GM21423 (cell line): ENCODE measurements at regions not wholly inside any gene's neighbourhood (a gene's known extent, or its start where the extent isn't known, plus 50 kb on each side); places are given as distances from the start of the nearest gene placed in this dataset.

Source experiments
- ATAC-seq: cut with Tn5 transposase; IDR thresholded peaks from one replicate; pipeline ENCODE4 v1.9.1; 2021; ENCODE audit warnings: mild to moderate bottlenecking, moderate library complexity; ENCODE audit not compliant: unreplicated experiment

DNA sequence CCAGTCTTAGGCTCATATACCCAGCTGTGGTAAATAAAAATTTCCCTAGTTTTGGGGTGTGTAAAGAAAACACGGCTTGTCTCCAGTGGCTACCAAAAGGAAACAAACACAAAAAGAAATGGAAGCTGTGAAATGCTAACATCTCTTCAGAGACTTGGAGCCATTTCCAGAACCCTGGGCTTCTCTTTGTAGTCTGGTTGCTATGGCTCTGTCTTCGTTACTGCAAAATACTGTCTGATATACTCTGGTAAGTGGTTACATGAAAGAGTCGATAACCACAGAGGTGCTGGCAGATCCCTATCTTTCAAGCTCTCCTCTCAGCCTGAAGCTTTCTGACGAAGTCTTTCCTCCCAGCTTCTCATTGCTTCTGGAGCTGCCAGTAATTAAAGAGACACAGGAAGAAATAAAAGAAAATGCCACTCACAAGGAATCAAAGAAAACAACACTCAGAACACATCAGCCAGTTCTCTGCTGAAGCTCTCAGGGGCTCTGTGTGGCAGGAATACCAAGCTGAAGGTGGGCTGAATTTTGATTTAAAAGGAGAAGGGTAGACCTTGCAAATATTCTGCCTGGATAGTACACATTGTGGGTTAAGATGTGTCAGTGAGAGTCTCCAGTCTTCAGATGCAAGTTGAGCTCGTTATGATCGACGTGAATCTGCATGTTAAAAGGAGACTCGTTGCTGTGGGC, 107.6 kb upstream of the FAM9C start:
- ATAC-seq = no peak

DNA sequence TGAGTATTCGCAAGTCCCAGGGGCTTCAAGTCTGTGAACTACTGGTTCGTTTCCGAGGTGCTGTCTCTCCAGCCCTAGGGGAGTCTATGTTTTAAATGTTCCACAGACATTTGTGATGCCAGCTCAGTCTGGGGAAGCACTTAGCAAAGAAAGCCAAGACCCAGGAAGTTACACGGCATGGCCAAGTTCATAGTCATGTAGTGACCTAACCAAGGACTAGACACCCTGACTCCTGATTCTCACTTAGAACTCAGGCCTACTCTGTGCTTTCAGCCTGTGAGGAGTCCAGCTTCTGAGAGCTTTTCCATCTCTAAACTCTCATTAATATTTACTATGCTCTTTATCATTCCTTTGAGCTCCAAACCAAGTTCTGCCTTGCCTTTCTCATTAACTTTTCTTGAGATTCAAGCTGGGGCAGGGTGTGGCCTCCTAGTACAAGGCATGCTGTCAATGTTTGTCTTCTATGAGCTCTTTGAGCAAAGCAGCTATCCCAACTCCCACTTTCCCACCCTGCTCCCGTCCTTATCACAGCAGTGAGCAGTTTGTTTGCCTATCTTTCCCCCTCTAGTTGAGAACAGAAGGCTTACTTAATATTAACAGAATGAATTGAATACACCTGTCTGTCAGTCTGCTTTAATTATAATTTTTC, 105.4 kb upstream of the FAM9C start:
- ATAC-seq = no peak

DNA sequence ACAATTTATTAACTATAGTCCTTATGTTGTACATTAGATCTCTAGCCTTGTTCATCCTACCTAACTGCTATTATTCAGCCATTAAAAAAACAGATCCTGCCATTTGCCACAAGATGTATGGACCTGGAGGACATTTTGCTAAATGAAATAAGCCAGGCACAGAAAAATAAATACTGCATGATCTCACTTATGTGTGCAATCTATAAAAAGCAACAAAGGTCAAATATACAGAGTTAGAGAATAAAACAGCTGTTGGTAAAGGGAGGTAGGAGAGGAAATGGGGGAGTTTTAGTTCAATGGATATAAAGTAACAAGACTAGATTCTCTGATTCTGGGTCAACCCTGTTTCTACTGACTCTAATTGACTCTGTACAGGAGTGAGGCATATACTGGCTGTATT, 103.3 kb upstream of the FAM9C start:
- ATAC-seq = no peak

DNA sequence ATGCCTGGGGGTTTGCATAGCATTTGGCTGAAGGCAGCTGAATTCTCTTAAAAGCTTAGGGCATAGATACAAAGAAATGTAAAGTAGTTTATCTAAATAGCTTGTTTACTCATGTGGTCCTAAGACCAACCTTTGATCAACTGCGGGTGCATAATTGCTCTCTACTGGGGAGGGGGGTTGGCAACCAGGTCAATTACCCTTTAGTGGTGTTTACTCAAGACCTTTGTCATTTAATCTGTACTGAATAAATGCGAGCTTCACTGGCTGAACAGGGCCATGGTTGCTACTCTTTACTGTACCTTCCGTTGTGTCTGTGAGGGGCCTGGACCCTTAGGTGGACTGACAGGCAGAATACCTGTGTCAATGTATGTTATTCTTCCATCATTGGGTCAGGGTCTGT, 102.7 kb upstream of the FAM9C start:
- ATAC-seq = no peak

DNA sequence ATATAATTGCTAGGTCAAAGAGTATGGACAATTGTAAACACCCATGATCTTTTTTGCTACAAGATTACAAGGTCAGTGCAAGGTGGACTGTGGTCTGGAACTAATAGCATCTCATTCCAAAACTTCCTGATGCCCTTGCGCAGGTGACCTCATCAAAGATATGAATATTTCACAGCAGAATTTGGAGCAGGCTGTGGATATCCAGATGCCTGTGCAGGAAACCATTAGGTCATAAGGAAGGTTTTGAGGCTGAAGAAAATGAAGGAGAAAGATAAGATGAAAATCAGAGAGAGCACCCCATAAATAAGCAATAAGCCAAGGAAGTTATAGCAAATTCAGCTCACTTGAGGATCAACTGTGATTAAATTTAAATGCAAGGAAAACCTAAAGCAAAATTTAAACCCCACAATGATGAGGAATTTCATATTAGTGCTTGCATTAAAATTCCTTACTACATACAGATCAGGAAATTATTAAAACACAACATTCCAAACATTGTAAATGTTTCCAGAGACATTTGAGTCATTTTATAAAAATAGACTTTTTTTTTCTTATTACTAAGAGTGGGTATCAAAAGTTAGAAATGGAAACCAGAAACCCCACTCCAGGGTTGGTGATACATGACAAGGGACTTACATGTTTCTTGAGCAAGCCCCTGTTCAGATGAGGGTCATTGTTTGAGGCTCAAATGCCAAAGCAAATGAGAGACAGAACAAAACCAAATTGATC, 100.7 kb upstream of the FAM9C start:
- ATAC-seq = no peak

DNA sequence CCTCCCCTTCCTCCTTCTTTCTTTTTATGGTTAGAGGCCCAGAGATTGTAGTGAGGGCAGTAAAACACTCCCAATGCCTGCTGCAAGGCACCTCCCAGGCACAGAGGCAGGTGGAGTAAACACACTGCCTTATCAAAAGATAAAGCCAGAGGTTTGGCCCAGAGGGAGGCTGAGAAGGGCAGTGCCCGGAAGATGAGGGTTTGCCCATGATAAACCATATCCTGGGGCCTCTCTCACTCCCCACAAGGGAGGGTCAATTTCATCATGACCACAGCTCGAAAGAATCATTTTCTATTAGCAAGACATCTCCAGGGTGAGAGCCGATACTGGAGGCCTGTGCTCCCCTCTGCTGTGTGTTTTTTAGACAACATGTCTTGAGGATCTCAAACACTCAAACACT, 98.5 kb upstream of the FAM9C start:
- ATAC-seq = no peak

DNA sequence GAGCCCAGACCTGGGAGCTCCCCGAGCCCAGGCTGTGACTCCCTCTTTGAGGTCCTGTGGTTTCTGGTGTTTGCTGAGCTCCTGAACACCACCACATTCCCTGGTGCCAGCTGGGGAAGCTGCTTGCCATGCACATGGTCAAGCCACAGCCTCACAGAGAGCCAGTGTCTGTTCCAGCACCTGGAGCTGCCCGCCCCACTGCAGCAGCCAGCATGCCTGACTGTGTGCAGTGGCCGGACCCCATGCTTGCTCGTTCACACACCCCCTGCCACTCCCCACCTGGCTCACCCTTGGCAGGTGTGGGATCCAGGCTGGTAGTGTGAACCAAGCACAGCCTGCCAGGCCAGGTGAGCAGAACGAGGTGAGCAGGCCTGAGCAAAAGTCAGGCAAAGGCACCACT, 95.6 kb upstream of the FAM9C start:
- no peak for ATAC-seq

DNA sequence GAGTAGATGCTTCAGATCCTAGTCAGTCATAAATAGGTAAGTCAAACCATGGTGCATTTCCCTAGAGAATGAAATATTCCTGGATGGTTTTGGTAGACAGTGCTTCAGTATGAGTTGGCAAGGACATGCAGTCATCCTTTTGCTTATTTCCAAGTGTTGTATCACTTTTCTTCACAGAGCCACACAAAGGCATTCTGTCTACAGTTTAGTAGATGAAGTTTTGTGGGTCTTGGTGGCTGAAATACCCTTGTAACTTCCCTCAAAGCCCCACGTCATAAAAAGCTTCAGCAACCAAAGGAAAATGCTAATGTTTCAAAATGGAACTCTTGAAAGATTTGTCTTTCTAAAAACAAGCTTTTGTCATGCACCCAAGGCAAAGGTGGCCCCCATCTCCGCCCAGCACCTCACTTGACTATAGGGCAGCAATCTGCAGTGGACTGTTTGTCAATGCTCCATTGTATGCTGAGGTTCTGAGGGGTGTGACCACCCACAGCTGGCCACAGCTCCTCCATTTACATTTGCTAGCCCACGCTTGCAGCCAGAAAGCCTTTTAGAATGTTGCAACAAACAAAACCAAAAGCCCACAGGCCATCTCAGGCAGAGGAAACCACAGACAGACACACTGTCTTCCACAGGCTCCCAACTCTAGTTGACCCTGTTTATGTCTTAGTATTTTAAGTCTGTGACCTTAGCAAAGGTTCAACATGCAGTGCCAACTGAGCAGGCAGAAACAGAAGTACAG, 87.1 kb upstream of the FAM9C start:
- ATAC-seq = no peak

DNA sequence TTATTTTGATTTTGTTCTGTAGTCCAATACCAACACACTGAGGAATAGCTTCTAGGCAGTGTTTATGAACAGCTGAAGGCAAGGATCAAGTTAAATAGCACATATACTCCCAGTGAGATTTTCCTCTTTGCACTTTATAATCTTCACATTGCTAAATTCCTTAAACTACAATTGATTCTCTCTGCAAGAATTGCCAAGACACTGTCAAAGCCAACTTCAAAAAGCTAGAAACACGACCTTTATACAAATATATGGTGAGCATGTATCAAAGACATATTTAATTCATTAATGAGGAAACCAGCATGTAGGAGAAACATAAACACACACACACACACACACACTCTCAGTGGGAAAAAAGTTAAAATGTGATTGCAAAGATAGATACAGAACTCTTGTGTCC, 86.4 kb upstream of the FAM9C start:
- ATAC-seq = no peak

DNA sequence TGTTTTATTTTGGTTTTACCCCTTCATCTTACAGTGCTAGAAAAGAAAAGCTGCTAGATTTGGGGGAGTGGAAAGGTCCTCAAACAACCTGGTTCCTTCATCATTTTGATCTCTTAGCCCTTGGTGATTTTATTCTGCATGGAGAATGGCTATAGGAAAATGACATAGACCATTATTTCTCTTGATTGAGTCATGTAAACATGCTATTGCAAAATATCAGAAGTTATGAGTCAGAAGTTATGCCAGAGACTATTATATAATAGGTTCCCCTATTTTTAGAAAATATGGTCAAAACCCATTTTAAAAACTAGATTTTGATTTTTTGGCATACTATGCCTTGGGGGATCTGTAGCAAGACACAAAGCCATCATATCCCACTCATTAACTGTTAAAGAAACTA, 83.7 kb upstream of the FAM9C start:
- ATAC-seq = no peak

DNA sequence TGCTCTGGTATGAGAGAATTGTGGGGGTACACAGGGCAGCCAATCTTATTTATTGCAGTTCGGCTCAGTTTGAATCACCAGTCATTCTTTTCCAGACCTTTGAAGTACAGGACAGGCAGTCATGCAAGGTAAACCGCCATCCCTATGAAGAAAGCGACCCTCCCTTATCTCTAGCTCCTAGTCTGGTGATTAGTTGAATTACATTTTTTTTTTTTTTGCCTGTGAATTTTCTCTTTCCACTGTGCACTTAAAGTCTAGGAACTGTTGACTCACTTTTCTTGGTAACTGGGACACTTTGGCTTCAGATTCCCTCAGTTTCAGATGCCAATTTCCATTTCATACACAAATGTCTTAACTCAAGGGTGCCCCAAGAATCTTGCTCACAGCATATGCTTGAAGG, 82.4 kb upstream of the FAM9C start:
- ATAC-seq = no peak

DNA sequence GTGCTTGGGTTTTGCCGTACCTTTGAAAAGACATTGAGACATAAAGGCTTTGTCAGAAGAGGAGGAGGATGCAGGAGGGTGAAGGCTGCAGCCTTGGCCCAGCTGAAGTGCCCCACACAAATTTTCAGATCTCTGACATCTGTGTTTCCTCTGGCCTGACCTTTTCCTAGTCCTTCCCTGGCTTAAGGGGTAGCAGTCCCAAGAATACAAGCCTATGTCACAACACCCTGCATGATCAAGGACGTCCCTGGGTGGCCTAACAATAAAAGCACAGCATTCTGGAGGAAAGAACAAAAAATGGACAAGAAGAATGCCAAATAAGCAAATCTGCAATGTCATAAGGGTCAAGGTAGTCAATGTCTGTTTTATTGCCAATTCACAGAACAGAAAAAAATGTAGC, 80.8 kb upstream of the FAM9C start:
- ATAC-seq = no peak

DNA sequence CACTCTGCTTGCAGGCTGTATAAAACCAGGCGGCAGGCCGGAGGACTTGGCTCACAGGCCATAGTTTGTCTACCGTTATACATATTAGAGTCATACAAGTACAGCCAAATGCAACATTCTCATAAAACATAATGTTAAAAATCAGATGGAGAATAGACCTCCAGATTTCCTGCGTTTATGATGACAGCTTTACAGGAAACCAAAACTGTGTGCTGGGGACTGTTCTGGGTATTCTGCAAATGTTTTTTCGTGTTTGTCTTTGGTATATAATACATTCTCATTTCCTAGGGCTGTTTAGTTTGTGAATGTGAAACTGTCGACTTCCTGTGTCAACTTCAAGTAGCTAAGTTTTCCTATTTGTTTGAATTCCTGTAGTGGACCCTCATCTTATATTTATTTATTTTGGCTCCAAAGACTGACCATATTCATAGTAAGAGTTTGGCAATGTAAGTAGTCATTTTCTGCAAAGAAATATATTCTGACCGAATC, 79.5 kb upstream of the FAM9C start:
- ATAC-seq = no peak

DNA sequence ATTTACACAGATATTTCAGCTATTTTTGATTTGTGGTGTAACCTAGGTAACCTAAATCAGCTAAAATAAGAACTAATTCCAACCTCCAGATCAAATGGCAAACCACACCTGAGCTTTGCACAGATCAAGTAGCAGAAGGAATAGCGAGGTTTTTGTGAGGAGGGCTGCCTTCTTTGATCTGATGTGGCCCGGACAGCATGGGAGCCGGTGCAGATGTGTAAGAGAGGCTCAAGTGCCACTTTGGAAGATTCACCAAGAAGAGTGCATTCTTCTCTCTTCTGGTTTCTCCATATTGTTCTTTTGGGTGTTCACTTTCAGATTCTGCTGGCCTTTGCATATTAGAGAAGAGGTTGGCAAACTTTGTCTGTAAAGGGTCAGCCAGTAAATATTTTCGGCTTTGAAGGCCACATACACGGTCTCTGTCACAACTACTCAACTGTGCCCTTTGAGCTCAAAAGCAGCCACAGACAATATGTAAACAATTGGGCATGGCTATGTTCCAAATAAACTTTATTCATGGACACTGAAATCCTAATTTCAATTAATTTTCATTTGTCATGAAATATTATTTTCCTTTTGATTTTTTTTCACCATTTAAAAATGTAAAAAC, 78.9 kb upstream of the FAM9C start:
- no peak for ATAC-seq

DNA sequence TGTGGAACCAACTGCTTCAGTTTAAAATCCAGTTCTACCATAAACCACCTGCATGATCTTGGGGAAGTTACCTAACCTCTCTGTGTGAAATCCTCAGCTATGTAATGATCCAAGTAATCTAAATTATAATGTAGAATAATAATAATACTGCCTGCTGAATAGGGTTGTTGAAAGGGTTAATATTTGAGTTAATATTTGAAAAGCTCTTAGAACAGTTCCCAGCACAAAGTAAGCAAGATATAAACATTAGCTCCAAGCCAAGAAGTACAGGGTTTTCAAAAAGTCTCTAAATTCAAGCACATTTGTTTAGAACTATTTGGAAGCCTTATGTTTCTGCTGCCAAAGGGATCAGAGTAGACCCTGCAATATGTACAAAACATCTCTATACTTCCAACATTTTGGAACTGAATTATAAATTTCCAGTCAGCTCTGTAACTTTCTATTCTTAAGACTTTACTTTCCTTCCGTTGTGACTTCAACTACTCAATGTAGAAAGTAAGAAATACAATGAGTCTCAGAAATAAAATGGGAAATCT, 76.7 kb upstream of the FAM9C start:
- ATAC-seq = no peak

DNA sequence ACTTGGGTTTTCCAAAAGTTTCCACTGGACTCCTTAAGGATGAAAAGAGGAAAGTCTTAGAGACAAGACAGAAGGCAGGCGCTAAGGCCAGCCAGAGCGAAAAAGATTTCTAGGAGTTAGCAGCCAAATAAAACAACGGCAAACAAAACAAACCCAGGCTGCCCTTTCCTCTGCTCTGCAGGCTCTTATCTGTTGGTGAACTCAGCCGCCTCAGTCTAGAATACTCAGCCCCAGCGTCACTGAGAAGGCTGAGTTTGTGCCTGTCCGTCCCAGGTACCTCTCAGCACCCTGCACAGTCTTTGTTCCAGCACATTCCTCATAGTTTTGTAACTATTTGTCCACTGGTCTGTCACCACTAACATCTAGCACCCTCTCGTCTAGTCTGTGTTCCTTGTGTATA, 75.6 kb upstream of the FAM9C start:
- no peak for ATAC-seq

DNA sequence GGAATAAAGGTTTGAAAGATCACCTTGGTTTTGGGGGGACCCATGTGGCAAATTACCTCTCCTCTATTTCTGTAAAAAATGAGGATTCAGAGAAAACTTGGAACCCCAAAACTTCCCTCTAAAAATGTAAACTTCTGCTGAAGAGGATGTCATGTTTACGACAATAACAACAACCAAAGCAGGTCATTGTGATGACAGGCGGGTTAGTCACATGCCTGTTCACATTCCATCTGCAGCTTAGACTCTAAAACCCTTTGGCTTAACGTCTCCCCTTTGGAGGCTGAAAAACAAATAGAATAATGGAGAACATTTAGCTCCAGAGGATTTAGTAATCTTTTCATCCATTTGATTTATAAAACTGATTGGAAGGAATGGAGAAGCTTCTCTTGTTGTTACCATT, 75.0 kb upstream of the FAM9C start:
- no peak for ATAC-seq

DNA sequence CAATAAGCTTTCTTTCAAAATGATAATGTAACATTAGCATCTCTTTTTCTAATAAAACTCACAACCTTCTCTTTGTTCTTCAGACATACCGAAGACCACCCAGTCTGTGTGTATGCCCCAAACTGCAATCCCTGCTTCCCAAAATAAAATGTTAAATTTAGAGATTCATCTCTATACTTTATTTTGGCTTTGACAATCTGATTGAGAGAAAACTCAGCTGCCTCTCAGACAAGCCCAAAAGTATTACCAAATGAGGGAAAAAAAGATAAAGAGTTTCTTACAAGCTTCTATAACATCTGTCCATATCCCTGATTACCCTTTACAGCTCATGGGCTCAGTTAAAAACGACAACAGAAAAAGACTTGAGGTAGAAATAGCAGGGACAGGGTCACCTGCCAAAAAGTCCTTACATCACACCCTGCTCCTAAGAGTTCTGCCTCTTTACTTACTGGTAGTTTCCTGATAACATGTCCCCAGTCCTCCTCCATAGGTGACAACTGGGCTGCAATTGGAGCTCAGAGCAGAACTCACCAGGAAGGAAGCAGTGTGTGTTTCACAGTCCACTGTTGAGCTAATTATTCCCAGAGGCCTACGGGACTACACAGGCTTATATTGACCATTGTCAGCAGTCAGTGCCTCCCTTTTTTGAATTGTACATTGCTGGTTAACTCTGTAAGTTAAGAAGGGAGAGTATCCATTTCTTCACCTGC, 70.9 kb upstream of the FAM9C start:
- ATAC-seq = no peak

DNA sequence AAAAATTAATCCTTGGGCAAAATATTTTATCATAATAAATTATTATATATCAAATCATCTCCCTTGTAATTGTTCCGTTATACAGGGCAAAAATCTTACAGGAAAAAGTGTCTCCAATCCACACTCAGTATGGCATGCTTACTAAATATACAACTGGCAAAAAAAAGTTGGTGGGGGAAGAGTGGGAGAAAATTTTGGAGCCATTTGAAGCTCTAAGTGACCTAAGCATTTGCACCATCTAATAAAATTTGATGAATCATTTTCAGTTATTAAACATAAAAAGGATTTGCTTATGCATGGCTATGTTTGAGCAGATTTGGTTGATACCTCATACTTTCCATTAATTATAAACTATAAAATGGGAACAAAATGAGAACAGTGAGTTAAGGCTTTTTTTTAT, 68.1 kb upstream of the FAM9C start:
- no peak for ATAC-seq
